H1 (cell line): ENCODE measurements at regions not wholly inside any gene's neighbourhood (a gene's known extent, or its start where the extent isn't known, plus 50 kb on each side); places are given as distances from the start of the nearest gene placed in this dataset.

Experiments used
- CREB1 ChIP-seq: IDR thresholded peaks from 2 replicates; pipeline ENCODE4 v1.6.1; 2012; ENCODE audit warnings: inconsistent platforms
- EP300 ChIP-seq, 2 experiments: IDR thresholded peaks; 1 replicate in 1 of 2; 2 replicates in 1 of 2; pipeline ENCODE4 v1.6.1; 2011 to 2012; ENCODE audit warnings: low read depth in 2 of 2, low read length in 2 of 2, mild to moderate bottlenecking in 2 of 2, borderline replicate concordance in 1 of 2, inconsistent platforms in 1 of 2, moderate library complexity in 1 of 2
- HDAC2 ChIP-seq, 2 experiments: fragments of 300-600 bp in 1 of 2; sonication (generic) in 1 of 2; IDR thresholded peaks; 2 replicates each; pipeline ENCODE4 v1.6.1; 2011 to 2012; ENCODE audit warnings: low read depth in 2 of 2, low read length in 2 of 2, mild to moderate bottlenecking in 2 of 2, moderate library complexity in 2 of 2, borderline replicate concordance in 1 of 2, inconsistent platforms in 1 of 2
- NRF1 ChIP-seq: IDR thresholded peaks from 2 replicates; pipeline ENCODE4 v1.6.1; 2011; ENCODE audit warnings: mild to moderate bottlenecking, low read depth, low read length, improper control_type of control experiment
- RAD21 ChIP-seq, 2 experiments: IDR thresholded peaks in 1 of 2; conservative IDR thresholded peaks in 1 of 2; 2 replicates each; pipeline ENCODE4 v1.6.1; 2011; ENCODE audit warnings: low read depth in 2 of 2, low read length in 2 of 2, improper control_type of control experiment in 1 of 2, inconsistent platforms in 1 of 2, mild to moderate bottlenecking in 1 of 2, moderate library complexity in 1 of 2
- TAF1 ChIP-seq: IDR thresholded peaks from 2 replicates; pipeline ENCODE4 v1.6.1; 2011; ENCODE audit warnings: mild to moderate bottlenecking, low read depth, low read length
- TF ChIP-seq, protein P1 (sequence below): fragments of 300-600 bp; sonication (generic); IDR thresholded peaks from 2 replicates; pipeline ENCODE4 v1.7.1; 2012; ENCODE audit warnings: low read length, moderate library complexity, mild to moderate bottlenecking, inconsistent platforms; ENCODE audit not compliant: insufficient replicate concordance

DNA sequence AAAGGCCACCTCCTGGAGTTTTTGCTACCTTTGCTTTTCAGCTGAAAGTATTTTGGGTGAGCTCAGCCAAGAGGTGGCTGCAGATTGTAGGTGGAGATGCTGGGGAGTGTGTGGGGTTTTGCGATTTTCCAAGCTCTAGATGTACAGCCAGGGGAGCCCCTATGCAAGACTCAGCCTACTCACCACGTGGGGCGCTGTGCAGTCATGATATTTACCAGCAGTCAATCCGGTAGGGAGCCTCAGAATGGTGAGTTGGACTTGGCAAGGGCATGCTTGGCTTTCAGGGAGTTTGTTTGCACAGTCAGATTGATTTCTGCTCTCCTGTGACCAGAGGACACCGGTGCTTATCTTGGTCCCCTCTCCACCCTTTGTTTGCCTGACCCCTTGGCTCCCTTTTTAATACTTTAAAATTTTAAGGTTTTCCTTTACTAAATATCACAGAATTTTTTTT lies 175.3 kb downstream of the UTP18 start (continued):
- TF ChIP-seq, protein P1, sequence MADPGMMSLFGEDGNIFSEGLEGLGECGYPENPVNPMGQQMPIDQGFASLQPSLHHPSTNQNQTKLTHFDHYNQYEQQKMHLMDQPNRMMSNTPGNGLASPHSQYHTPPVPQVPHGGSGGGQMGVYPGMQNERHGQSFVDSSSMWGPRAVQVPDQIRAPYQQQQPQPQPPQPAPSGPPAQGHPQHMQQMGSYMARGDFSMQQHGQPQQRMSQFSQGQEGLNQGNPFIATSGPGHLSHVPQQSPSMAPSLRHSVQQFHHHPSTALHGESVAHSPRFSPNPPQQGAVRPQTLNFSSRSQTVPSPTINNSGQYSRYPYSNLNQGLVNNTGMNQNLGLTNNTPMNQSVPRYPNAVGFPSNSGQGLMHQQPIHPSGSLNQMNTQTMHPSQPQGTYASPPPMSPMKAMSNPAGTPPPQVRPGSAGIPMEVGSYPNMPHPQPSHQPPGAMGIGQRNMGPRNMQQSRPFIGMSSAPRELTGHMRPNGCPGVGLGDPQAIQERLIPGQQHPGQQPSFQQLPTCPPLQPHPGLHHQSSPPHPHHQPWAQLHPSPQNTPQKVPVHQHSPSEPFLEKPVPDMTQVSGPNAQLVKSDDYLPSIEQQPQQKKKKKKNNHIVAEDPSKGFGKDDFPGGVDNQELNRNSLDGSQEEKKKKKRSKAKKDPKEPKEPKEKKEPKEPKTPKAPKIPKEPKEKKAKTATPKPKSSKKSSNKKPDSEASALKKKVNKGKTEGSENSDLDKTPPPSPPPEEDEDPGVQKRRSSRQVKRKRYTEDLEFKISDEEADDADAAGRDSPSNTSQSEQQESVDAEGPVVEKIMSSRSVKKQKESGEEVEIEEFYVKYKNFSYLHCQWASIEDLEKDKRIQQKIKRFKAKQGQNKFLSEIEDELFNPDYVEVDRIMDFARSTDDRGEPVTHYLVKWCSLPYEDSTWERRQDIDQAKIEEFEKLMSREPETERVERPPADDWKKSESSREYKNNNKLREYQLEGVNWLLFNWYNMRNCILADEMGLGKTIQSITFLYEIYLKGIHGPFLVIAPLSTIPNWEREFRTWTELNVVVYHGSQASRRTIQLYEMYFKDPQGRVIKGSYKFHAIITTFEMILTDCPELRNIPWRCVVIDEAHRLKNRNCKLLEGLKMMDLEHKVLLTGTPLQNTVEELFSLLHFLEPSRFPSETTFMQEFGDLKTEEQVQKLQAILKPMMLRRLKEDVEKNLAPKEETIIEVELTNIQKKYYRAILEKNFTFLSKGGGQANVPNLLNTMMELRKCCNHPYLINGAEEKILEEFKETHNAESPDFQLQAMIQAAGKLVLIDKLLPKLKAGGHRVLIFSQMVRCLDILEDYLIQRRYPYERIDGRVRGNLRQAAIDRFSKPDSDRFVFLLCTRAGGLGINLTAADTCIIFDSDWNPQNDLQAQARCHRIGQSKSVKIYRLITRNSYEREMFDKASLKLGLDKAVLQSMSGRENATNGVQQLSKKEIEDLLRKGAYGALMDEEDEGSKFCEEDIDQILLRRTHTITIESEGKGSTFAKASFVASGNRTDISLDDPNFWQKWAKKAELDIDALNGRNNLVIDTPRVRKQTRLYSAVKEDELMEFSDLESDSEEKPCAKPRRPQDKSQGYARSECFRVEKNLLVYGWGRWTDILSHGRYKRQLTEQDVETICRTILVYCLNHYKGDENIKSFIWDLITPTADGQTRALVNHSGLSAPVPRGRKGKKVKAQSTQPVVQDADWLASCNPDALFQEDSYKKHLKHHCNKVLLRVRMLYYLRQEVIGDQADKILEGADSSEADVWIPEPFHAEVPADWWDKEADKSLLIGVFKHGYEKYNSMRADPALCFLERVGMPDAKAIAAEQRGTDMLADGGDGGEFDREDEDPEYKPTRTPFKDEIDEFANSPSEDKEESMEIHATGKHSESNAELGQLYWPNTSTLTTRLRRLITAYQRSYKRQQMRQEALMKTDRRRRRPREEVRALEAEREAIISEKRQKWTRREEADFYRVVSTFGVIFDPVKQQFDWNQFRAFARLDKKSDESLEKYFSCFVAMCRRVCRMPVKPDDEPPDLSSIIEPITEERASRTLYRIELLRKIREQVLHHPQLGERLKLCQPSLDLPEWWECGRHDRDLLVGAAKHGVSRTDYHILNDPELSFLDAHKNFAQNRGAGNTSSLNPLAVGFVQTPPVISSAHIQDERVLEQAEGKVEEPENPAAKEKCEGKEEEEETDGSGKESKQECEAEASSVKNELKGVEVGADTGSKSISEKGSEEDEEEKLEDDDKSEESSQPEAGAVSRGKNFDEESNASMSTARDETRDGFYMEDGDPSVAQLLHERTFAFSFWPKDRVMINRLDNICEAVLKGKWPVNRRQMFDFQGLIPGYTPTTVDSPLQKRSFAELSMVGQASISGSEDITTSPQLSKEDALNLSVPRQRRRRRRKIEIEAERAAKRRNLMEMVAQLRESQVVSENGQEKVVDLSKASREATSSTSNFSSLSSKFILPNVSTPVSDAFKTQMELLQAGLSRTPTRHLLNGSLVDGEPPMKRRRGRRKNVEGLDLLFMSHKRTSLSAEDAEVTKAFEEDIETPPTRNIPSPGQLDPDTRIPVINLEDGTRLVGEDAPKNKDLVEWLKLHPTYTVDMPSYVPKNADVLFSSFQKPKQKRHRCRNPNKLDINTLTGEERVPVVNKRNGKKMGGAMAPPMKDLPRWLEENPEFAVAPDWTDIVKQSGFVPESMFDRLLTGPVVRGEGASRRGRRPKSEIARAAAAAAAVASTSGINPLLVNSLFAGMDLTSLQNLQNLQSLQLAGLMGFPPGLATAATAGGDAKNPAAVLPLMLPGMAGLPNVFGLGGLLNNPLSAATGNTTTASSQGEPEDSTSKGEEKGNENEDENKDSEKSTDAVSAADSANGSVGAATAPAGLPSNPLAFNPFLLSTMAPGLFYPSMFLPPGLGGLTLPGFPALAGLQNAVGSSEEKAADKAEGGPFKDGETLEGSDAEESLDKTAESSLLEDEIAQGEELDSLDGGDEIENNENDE = no peak
- no peak for TF ChIP-seq NRF1
- TF ChIP-seq EP300 (IDR thresholded peaks at IDR 0.05; ENCODE audit: borderline replicate concordance in 1 of 2, low read depth in 2 of 2, low read length in 2 of 2) = no peak
- TF ChIP-seq HDAC2 (IDR thresholded peaks at IDR 0.05; ENCODE audit: borderline replicate concordance in 1 of 2, low read depth in 2 of 2, low read length in 2 of 2) = no peak
- peak; percentile 48 to 52 for TF ChIP-seq RAD21 (IDR thresholded peaks at IDR 0.05 in 1 of 2, conservative IDR thresholded peaks at IDR 0.05 in 1 of 2; ENCODE audit: low read depth in 2 of 2, low read length in 2 of 2)
- TF ChIP-seq TAF1 = no peak
- TF ChIP-seq CREB1 = no peak
